Transverse colon (tissue), 4 donors: ENCODE measurements at regions not wholly inside any gene's neighbourhood (a gene's known extent, or its start where the extent isn't known, plus 50 kb on each side); places are given as distances from the start of the nearest gene placed in this dataset.

Experiments used
- DNase-seq: peaks from one replicate; pipeline ENCODE4 v3.0.0-alpha.2; 2019
- H3K27ac ChIP-seq, 4 donors: fragments of 200-600 bp; sonication (generic); 2 replicates each; pipeline ENCODE4 v1.5.1; 2016 to 2018; ENCODE audit warnings: inconsistent platforms in 4 of 4
- H3K27me3 ChIP-seq: fragments of 200-600 bp; sonication (generic); 2 replicates; pipeline ENCODE4 v1.5.1; 2017; ENCODE audit warnings: inconsistent platforms
- H3K36me3 ChIP-seq, 4 donors: fragments of 200-600 bp; sonication (generic); 2 replicates each; pipeline ENCODE4 v1.5.1; 2017 to 2019; ENCODE audit warnings: inconsistent platforms in 4 of 4
- H3K4me1 ChIP-seq, 4 donors: fragments of 200-600 bp; sonication (generic); 2 replicates each; pipeline ENCODE4 v1.5.1; 2017 to 2020; ENCODE audit warnings: inconsistent platforms in 4 of 4
- H3K4me3 ChIP-seq, 4 donors: fragments of 200-600 bp; sonication (generic); 1 replicate in 1 of 4; 2 replicates in 3 of 4; pipeline versions ENCODE4 v1.5.1 to v1.6.1; 2017 to 2019; ENCODE audit warnings: inconsistent platforms in 4 of 4
- H3K9me3 ChIP-seq, 2 donors: fragments of 200-600 bp; sonication (generic); 2 replicates each; pipeline ENCODE4 v1.5.1; 2017 to 2019; ENCODE audit warnings: inconsistent platforms in 2 of 2
- CTCF ChIP-seq, 5 experiments: fragments of 200-600 bp in 3 of 5; fragments of 450-650 bp in 2 of 5; sonication (generic) in 3 of 5; IDR thresholded peaks; 1 replicate in 2 of 5; 2 replicates in 3 of 5; pipeline ENCODE4 v1.5.1; 2016 to 2017; ENCODE audit warnings: antibody characterized with exemption in 5 of 5, inconsistent platforms in 3 of 5, mild to moderate bottlenecking in 2 of 5, moderate library complexity in 1 of 5
- EP300 ChIP-seq: sonication (generic); formaldehyde crosslinking; IDR thresholded peaks from one replicate; pipeline ENCODE4 v1.6.1; 2017; ENCODE audit warnings: antibody characterized with exemption, low read depth
- POLR2A ChIP-seq: fragments of 450-650 bp; IDR thresholded peaks from one replicate; pipeline ENCODE4 v1.6.1; 2016; ENCODE audit warnings: antibody characterized with exemption, mild to moderate bottlenecking, moderate library complexity
- POLR2AphosphoS5 ChIP-seq, 3 donors: sonication (generic); formaldehyde crosslinking; IDR thresholded peaks; one replicate each; pipeline ENCODE4 v1.6.1; 2016; ENCODE audit warnings: antibody characterized with exemption in 3 of 3
- WGBS, 2 donors: methylation state at CpG; one replicate each; pipeline ENCODE4 v1.1.5; 2018; ENCODE audit warnings: low coverage in 1 of 2; 5-methylcytosine and 5-hydroxymethylcytosine counted together
- in situ Hi-C, 4 donors: fragments of 200-750 bp; cut with MboI; loops; one replicate each; pipeline versions ENCODE4 v1.15.0 to v1.15.1; 2017; ENCODE audit warnings: low sequenced_read_pairs in 3 of 4, low pct_ligation_motif_present in 1 of 4, low pct_unique_long_range_greater_than_20kb in 1 of 4
- intact Hi-C: fragments of 100-400 bp; cut with DNase I; formaldehyde crosslinking; loops from one replicate; pipeline ENCODE4 v1.15.1; 2023; ENCODE audit warnings: low total_unique reads

DNA sequence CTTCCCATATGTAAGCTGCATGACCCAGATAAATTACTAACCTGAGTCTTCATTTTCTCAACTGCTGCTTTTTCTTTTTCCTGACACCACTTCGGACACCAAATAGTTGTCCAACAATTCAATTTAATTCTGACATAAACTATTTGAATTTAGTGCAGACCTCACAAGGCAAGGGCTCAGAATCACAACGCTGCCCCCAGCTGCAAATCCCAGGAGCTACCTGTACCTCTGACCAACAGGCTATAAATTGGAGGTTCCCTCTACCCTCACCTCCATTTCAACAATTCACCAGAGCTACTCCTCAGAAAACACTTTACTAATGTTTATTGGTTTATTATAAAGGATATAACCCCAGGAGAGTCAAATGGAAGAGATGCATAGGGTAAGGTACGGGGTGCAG is 737.6 kb downstream of the NTRK3 start:
- no peak for DNase-seq
- Histone ChIP-seq H3K36me3 (no peaks in the 10 kb centered on the region), H3K27ac (no peak overlapping the region), H3K4me3 (no peak overlapping the region), H3K4me1 (no peaks in the 10 kb centered on the region), H3K9me3 (no peaks in the 10 kb centered on the region), H3K27me3 (no peaks in the 10 kb centered on the region)
- TF ChIP-seq CTCF (IDR thresholded peaks at IDR 0.05) = no peak
- no peak for TF ChIP-seq POLR2AphosphoS5 (IDR thresholded peaks at IDR 0.05)
- TF ChIP-seq EP300 = no peak
- TF ChIP-seq POLR2A = no peak
- WGBS, 2 donors = 70 to 75% methylated on average over 2 to 3 of the region's 3 CpGs
- in situ Hi-C loops = no loop called here
- intact Hi-C loops = no loop called here

DNA sequence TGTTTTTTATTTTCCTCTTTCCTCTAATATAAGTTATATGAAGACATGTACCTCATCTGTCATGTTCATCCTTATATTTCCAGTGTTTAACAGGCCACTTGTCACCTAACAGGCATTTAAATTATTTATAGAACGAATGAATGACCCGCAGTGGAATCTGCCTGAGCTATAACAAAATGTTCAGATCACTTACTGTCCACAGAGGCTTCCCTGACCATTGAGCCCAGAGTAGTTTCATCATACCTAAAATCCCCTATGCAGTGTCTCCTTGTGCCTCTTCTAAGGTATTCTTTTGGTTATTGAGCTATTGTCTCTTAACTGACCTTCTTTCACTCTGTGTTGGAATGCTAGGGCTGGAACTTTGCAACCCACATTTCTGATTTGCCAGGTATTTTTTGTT is 748.5 kb downstream of the NTRK3 start:
- H3K27me3 ChIP-seq = no peaks in the 10 kb centered on the region
- no peak overlapping the region for H3K4me3 ChIP-seq
- no peak for DNase-seq
- no peaks in the 10 kb centered on the region for H3K36me3 ChIP-seq
- 91 to 92% methylated on average over 2 of the region's 2 CpGs for WGBS, 2 donors
- H3K27ac ChIP-seq = no peak overlapping the region
- H3K9me3 ChIP-seq = no peaks in the 10 kb centered on the region
- TF ChIP-seq POLR2AphosphoS5 (IDR thresholded peaks at IDR 0.05) = no peak
- no peak for TF ChIP-seq CTCF (IDR thresholded peaks at IDR 0.05)
- no peak for TF ChIP-seq EP300
- TF ChIP-seq POLR2A = no peak
- intact Hi-C loops = no loop called here
- in situ Hi-C loops = no loop called here
- no peaks in the 10 kb centered on the region for H3K4me1 ChIP-seq

DNA sequence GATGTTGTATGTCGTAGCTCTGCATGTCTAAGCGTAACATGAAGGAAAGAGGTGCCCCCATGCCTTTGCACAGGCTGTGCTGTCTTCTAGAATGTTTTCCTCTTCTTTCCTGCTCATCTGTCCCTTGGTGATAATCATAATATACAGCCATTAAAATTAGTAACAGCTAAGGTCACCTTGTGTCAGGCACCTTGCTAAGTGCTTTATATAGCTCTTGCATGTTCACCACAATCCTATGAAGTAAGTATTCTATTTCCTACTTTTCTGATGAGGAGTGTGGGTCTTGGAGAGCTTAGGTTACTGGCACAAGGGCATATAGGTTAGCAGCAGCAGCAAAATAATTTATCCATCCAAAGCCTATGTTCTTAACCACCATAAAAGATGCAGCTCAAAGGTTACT is 754.4 kb downstream of the NTRK3 start:
- WGBS, 2 donors = 92 to 100% methylated on average over 2 of the region's 2 CpGs
- intact Hi-C loops = no loop called here
- Histone ChIP-seq H3K4me1 (no peaks in the 10 kb centered on the region), H3K27me3 (no peaks in the 10 kb centered on the region), H3K36me3 (no peaks in the 10 kb centered on the region), H3K9me3 (no peaks in the 10 kb centered on the region), H3K4me3 (no peak overlapping the region), H3K27ac (no peak overlapping the region)
- in situ Hi-C loops = no loop called here
- DNase-seq = no peak
- TF ChIP-seq EP300 = no peak
- TF ChIP-seq POLR2A = no peak
- no peak for TF ChIP-seq CTCF (IDR thresholded peaks at IDR 0.05)
- no peak for TF ChIP-seq POLR2AphosphoS5 (IDR thresholded peaks at IDR 0.05)

DNA sequence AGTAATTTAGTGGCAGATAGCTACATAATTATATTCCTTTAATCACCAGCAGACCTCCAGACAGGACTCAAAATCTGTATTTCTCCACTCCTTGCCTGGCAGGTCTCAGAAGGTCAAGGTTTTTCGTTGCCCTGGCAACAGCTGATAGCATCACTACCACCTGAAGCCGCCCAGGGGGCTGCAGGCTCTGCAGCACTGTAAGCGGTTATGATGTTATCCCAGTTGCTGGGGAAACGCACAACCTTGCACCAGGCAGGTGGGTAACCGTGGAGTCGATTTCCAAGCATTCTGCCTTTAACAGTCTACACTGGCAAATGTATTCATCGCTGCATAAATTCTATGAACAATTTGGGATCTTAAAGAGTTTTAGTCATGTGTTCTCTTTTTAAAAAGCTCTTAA is 756.3 kb downstream of the NTRK3 start:
- Histone ChIP-seq H3K4me1 (no peaks in the 10 kb centered on the region), H3K27me3 (no peaks in the 10 kb centered on the region), H3K9me3 (no peaks in the 10 kb centered on the region), H3K27ac (no peak overlapping the region), H3K4me3 (no peak overlapping the region), H3K36me3 (no peaks in the 10 kb centered on the region)
- TF ChIP-seq CTCF (IDR thresholded peaks at IDR 0.05) (no peak), POLR2A (no peak), EP300 (no peak), POLR2AphosphoS5 (IDR thresholded peaks at IDR 0.05) (no peak)
- WGBS, 2 donors = 63 to 82% methylated on average over 3 to 7 of the region's 7 CpGs
- no peak for DNase-seq
- in situ Hi-C loops (no loop called here), intact Hi-C loops (no loop called here)
